ENCODE measurements at regions not wholly inside any gene's neighbourhood (a gene's known extent, or its start where the extent isn't known, plus 50 kb on each side); places are given as distances from the start of the nearest gene placed in this dataset.
A peak's percentile ranks its signal among the peaks of the same experiment; 100 is the strongest.

DNA sequence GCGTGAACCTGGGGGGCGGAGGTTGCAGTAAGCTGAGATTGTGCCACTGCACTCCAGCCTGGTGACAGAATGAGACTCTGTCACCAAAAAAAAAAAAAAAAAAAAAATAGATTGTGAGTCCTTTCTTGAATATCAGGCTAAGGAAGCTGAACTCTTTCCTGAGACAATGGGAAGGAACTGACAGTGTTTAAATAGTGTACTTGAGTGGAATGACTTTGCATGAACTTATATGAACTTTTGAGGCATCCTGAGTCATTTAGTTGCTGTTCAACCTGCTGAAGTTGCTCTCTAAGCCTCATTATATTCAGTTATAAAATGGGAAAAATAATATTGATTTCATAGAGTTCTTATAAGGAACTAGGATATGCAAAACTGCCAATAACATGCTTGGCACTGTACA lies 79.3 kb upstream of the LIMCH1 start (continued):
- TF ChIP-seq, protein P1, sequence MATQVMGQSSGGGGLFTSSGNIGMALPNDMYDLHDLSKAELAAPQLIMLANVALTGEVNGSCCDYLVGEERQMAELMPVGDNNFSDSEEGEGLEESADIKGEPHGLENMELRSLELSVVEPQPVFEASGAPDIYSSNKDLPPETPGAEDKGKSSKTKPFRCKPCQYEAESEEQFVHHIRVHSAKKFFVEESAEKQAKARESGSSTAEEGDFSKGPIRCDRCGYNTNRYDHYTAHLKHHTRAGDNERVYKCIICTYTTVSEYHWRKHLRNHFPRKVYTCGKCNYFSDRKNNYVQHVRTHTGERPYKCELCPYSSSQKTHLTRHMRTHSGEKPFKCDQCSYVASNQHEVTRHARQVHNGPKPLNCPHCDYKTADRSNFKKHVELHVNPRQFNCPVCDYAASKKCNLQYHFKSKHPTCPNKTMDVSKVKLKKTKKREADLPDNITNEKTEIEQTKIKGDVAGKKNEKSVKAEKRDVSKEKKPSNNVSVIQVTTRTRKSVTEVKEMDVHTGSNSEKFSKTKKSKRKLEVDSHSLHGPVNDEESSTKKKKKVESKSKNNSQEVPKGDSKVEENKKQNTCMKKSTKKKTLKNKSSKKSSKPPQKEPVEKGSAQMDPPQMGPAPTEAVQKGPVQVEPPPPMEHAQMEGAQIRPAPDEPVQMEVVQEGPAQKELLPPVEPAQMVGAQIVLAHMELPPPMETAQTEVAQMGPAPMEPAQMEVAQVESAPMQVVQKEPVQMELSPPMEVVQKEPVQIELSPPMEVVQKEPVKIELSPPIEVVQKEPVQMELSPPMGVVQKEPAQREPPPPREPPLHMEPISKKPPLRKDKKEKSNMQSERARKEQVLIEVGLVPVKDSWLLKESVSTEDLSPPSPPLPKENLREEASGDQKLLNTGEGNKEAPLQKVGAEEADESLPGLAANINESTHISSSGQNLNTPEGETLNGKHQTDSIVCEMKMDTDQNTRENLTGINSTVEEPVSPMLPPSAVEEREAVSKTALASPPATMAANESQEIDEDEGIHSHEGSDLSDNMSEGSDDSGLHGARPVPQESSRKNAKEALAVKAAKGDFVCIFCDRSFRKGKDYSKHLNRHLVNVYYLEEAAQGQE (IDR thresholded peaks at IDR 0.05; ENCODE audit: unreplicated experiment) = no peak
- TF ChIP-seq JUNB (IDR thresholded peaks at IDR 0.05; ENCODE audit: unreplicated experiment) (no peak), NANOG (IDR thresholded peaks at IDR 0.05; ENCODE audit: borderline replicate concordance) (no peak), STAT1 (IDR thresholded peaks at IDR 0.05; ENCODE audit: unreplicated experiment) (no peak), CREB1 (CRISPR knock-in tag; IDR thresholded peaks at IDR 0.05; ENCODE audit: low read depth) (no peak), EZH2phosphoT487 (IDR thresholded peaks at IDR 0.05; ENCODE audit: unreplicated experiment) (no peak), ZNF114 (CRISPR knock-in tag; IDR thresholded peaks at IDR 0.05) (no peak), ZNF331 (CRISPR knock-in tag; IDR thresholded peaks at IDR 0.05; ENCODE audit: low read depth) (no peak)
- TF ChIP-seq, protein P2, sequence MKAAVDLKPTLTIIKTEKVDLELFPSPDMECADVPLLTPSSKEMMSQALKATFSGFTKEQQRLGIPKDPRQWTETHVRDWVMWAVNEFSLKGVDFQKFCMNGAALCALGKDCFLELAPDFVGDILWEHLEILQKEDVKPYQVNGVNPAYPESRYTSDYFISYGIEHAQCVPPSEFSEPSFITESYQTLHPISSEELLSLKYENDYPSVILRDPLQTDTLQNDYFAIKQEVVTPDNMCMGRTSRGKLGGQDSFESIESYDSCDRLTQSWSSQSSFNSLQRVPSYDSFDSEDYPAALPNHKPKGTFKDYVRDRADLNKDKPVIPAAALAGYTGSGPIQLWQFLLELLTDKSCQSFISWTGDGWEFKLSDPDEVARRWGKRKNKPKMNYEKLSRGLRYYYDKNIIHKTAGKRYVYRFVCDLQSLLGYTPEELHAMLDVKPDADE (IDR thresholded peaks at IDR 0.05) = no peak

DNA sequence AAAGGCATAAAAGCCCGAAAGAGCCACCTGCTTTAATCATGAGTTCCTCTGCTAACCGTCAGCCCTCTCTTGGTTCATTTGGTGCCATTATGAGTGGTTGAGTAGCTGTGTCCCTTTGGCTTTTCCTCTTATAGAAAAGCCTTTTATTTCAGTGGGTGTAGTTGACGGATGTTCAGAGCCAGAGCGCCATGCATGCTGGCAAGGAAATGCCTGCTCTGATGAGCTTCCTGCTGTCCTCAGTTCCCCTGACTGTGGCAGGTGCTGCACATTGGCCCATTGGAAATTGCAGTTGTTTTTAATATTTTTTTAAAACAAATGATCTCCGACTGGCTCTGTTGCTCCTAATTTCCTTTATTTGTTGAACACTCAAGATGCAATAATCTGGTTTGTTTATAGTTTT lies 77.3 kb upstream of the LIMCH1 start:
- H2AFZ ChIP-seq = 0 out of 2 replicates have a peak overlapping the region, but pooled peaks have one; percentile 52
- no peaks in the 10 kb centered on the region for H3K9me2 ChIP-seq (ENCODE audit: insufficient read depth)
- no peak overlapping the region for H3K4me3 ChIP-seq
- Mint-ChIP-seq H3K4me1 (peaks cover 13% of the 10 kb centered on the region; the same call in 2 of the 3 replicates), H3K36me3 (ENCODE audit: low read depth) (no peaks in the 10 kb centered on the region), H3K27ac (no peak overlapping the region), H3K4me3 (no peak overlapping the region), H3K27me3 (ENCODE audit: insufficient read depth, low read depth, poor library complexity) (no peaks in the 10 kb centered on the region), H3K9me3 (peaks cover 3% of the 10 kb centered on the region; the same call in 1 of the 3 replicates)
- no peaks in the 10 kb centered on the region for H3K27me3 ChIP-seq (ENCODE audit: insufficient read depth)
- ATAC-seq (no peak), DNase-seq (ENCODE audit: low spot score) (no peak)
- H3F3A ChIP-seq (replicated peaks; ENCODE audit: low read depth) = no peaks in the 10 kb centered on the region
- H3K36me3 ChIP-seq (ENCODE audit: insufficient read depth) = no peaks in the 10 kb centered on the region
- H4K20me1 ChIP-seq (replicated peaks; ENCODE audit: insufficient read depth) = no peaks in the 10 kb centered on the region
- H3K4me1 ChIP-seq (ENCODE audit: insufficient read depth) = peaks cover 6% of the 10 kb centered on the region
- H3K4me2 ChIP-seq = no peak overlapping the region
- no peak overlapping the region for H3K27ac ChIP-seq (ENCODE audit: low read depth)
- no peaks in the 10 kb centered on the region for H3K79me2 ChIP-seq (replicated peaks; ENCODE audit: insufficient read depth)
- TF ChIP-seq CREB1 (CRISPR knock-in tag; IDR thresholded peaks at IDR 0.05; ENCODE audit: low read depth) (no peak), EZH2phosphoT487 (IDR thresholded peaks at IDR 0.05; ENCODE audit: unreplicated experiment) (no peak), STAT1 (IDR thresholded peaks at IDR 0.05; ENCODE audit: unreplicated experiment) (no peak), ZNF114 (CRISPR knock-in tag; IDR thresholded peaks at IDR 0.05) (no peak), JUNB (IDR thresholded peaks at IDR 0.05; ENCODE audit: unreplicated experiment) (no peak), NANOG (IDR thresholded peaks at IDR 0.05; ENCODE audit: borderline replicate concordance) (no peak), POLR2AphosphoS5 (IDR thresholded peaks at IDR 0.05; ENCODE audit: low read depth) (no peak), EZH2 (IDR thresholded peaks at IDR 0.05; ENCODE audit: low read depth, unreplicated experiment) (no peak)
- TF ChIP-seq, protein P3, sequence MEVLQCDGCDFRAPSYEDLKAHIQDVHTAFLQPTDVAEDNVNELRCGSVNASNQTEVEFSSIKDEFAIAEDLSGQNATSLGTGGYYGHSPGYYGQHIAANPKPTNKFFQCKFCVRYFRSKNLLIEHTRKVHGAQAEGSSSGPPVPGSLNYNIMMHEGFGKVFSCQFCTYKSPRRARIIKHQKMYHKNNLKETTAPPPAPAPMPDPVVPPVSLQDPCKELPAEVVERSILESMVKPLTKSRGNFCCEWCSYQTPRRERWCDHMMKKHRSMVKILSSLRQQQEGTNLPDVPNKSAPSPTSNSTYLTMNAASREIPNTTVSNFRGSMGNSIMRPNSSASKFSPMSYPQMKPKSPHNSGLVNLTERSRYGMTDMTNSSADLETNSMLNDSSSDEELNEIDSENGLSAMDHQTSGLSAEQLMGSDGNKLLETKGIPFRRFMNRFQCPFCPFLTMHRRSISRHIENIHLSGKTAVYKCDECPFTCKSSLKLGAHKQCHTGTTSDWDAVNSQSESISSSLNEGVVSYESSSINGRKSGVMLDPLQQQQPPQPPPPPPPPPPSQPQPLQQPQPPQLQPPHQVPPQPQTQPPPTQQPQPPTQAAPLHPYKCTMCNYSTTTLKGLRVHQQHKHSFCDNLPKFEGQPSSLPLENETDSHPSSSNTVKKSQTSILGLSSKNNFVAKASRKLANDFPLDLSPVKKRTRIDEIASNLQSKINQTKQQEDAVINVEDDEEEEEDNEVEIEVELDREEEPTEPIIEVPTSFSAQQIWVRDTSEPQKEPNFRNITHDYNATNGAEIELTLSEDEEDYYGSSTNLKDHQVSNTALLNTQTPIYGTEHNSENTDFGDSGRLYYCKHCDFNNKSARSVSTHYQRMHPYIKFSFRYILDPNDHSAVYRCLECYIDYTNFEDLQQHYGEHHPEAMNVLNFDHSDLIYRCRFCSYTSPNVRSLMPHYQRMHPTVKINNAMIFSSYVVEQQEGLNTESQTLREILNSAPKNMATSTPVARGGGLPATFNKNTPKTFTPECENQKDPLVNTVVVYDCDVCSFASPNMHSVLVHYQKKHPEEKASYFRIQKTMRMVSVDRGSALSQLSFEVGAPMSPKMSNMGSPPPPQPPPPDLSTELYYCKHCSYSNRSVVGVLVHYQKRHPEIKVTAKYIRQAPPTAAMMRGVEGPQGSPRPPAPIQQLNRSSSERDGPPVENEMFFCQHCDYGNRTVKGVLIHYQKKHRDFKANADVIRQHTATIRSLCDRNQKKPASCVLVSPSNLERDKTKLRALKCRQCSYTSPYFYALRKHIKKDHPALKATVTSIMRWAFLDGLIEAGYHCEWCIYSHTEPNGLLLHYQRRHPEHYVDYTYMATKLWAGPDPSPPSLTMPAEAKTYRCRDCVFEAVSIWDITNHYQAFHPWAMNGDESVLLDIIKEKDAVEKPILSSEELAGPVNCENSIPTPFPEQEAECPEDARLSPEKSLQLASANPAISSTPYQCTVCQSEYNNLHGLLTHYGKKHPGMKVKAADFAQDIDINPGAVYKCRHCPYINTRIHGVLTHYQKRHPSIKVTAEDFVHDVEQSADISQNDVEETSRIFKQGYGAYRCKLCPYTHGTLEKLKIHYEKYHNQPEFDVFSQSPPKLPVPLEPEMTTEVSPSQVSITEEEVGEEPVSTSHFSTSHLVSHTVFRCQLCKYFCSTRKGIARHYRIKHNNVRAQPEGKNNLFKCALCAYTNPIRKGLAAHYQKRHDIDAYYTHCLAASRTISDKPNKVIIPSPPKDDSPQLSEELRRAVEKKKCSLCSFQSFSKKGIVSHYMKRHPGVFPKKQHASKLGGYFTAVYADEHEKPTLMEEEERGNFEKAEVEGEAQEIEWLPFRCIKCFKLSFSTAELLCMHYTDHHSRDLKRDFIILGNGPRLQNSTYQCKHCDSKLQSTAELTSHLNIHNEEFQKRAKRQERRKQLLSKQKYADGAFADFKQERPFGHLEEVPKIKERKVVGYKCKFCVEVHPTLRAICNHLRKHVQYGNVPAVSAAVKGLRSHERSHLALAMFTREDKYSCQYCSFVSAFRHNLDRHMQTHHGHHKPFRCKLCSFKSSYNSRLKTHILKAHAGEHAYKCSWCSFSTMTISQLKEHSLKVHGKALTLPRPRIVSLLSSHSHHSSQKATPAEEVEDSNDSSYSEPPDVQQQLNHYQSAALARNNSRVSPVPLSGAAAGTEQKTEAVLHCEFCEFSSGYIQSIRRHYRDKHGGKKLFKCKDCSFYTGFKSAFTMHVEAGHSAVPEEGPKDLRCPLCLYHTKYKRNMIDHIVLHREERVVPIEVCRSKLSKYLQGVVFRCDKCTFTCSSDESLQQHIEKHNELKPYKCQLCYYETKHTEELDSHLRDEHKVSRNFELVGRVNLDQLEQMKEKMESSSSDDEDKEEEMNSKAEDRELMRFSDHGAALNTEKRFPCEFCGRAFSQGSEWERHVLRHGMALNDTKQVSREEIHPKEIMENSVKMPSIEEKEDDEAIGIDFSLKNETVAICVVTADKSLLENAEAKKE (CRISPR knock-in tag; IDR thresholded peaks at IDR 0.05) = no peak
- TF ChIP-seq, protein P2 (IDR thresholded peaks at IDR 0.05) = no peak
